ENCODE measurements at regions not wholly inside any gene's neighbourhood (a gene's known extent, or its start where the extent isn't known, plus 50 kb on each side); places are given as distances from the start of the nearest gene placed in this dataset.

- Histone ChIP-seq H3K4me3 (no peak overlapping the region), H3K27me3 (peaks cover 0 to 12% (median 0%) of the 10 kb centered on the region in 9 donors), H3K4me1 (no peaks in the 10 kb centered on the region), H3K9me3 (no peaks in the 10 kb centered on the region), H3K27ac (no peak overlapping the region), H3K36me3 (no peaks in the 10 kb centered on the region)
- DNase-seq (no peak), ATAC-seq (no peak)
- WGBS, 4 donors: 73 to 83% (median 77%) methylated on average over 5 of the region's 5 CpGs
- no peak for TF ChIP-seq CTCF (IDR thresholded peaks at IDR 0.05)
- no peak for TF ChIP-seq POLR2A (IDR thresholded peaks at IDR 0.05)
- intact Hi-C loops (cut with DNase I): no loop called here
Measured at GRCh38 chr2:36172824-36173223, 182.8 kb upstream of the CRIM1 start.

- WGBS, 4 donors: 18 to 31% (median 28%) methylated on average over 2 of the region's 2 CpGs
- intact Hi-C loops (cut with DNase I): no loop called here
Measured at GRCh38 chr2:36170805-36171204, 184.8 kb upstream of the CRIM1 start.

GRCh38 chr2:36169843-36170242, 185.7 kb upstream of the CRIM1 start:
- intact Hi-C loops (cut with DNase I): no loop called here
- ATAC-seq: no peak

More at GRCh38 chr2:36170805-36171204, 184.8 kb upstream of the CRIM1 start:
- H3K9me3 ChIP-seq: no peaks in the 10 kb centered on the region
- peaks cover 0 to 12% (median 0%) of the 10 kb centered on the region in 9 donors for H3K27me3 ChIP-seq
- TF ChIP-seq POLR2A (IDR thresholded peaks at IDR 0.05): no peak
- TF ChIP-seq CTCF (IDR thresholded peaks at IDR 0.05): no peak
- ATAC-seq (no peak), DNase-seq (no peak)
- H3K4me1 ChIP-seq: no peaks in the 10 kb centered on the region
- H3K27ac ChIP-seq: no peak overlapping the region
- no peaks in the 10 kb centered on the region for H3K36me3 ChIP-seq
- no peak overlapping the region for H3K4me3 ChIP-seq

GRCh38 chr2:36168115-36168514, 187.5 kb upstream of the CRIM1 start:
- Histone ChIP-seq H3K27ac (no peak overlapping the region), H3K4me3 (no peak overlapping the region), H3K4me1 (no peaks in the 10 kb centered on the region), H3K36me3 (no peaks in the 10 kb centered on the region), H3K27me3 (peaks cover 0 to 15% (median 0%) of the 10 kb centered on the region in 9 donors), H3K9me3 (no peaks in the 10 kb centered on the region)
- intact Hi-C loops (cut with DNase I): no loop called here
- no peak for TF ChIP-seq POLR2A (IDR thresholded peaks at IDR 0.05)
- ATAC-seq (no peak), DNase-seq (no peak)
- WGBS, 4 donors: 38 to 55% (median 43%) methylated on average over 2 of the region's 2 CpGs

More at GRCh38 chr2:36169843-36170242, 185.7 kb upstream of the CRIM1 start:
- Histone ChIP-seq H3K4me1 (no peaks in the 10 kb centered on the region), H3K36me3 (no peaks in the 10 kb centered on the region), H3K9me3 (no peaks in the 10 kb centered on the region), H3K27me3 (peaks cover 0 to 15% (median 0%) of the 10 kb centered on the region in 9 donors), H3K27ac (no peak overlapping the region), H3K4me3 (no peak overlapping the region)
- 48 to 61% (median 53%) methylated on average over 1 of the region's 1 CpG for WGBS, 4 donors
- TF ChIP-seq POLR2A (IDR thresholded peaks at IDR 0.05): no peak
- TF ChIP-seq CTCF (IDR thresholded peaks at IDR 0.05): no peak
- no peak for DNase-seq

GRCh38 chr2:36165132-36165531, 190.4 kb upstream of the CRIM1 start:
- intact Hi-C loops (cut with DNase I): no loop called here
- H3K27me3 ChIP-seq: peaks cover 0 to 6% (median 0%) of the 10 kb centered on the region in 9 donors
- WGBS, 4 donors: 90 to 96% (median 94%) methylated on average over 4 of the region's 4 CpGs
- DNase-seq (no peak), ATAC-seq (no peak)
- H3K9me3 ChIP-seq: no peaks in the 10 kb centered on the region
- no peak overlapping the region for H3K4me3 ChIP-seq
- no peak overlapping the region for H3K27ac ChIP-seq
- no peaks in the 10 kb centered on the region for H3K36me3 ChIP-seq
- TF ChIP-seq CTCF (IDR thresholded peaks at IDR 0.05) (no peak), POLR2A (IDR thresholded peaks at IDR 0.05) (no peak)
- H3K4me1 ChIP-seq: no peaks in the 10 kb centered on the region
